ENCODE measurements at regions not wholly inside any gene's neighbourhood (a gene's known extent, or its start where the extent isn't known, plus 50 kb on each side); places are given as distances from the start of the nearest gene placed in this dataset.

DNA sequence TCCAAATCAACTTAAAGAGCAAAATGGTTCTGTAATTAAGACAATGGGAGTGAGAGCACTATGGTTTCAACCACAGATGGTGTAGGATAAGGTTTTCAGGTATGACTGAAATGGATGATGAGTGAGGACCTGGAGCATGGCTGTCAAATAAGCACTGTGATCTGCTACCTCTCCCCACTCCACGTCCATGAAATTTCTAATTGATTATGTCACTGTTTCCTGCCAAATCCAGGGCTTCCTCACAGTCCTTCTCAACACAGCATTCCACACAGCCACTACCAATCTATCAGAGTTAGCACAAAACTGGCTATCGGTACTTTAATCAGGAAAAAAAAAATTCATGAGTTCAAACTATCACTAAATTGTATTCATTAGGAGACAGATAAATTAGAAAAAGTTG lies 420.4 kb upstream of the WWC1 start:
- intact Hi-C loops (cut with micrococcal nuclease) = no loop called here

GRCh38 chr5:167872791-167873190 lies 418.7 kb upstream of the WWC1 start:
- no peaks in the 10 kb centered on the region for H3K4me1 ChIP-seq (ENCODE audit: control insufficient read depth, insufficient read depth, low read length)
- Mint-ChIP-seq H3K27me3 (ENCODE audit: low read depth in 2 of 2) (no peaks in the 10 kb centered on the region), H3K4me1 (no peaks in the 10 kb centered on the region), H3K27ac (no peak overlapping the region), H3K4me3 (no peak overlapping the region), H3K36me3 (no peaks in the 10 kb centered on the region), H3K9me3 (peaks cover 13 to 15% of the 10 kb centered on the region in 2 donors)
- ATAC-seq (no peak), DNase-seq (no peak)
- H3K27ac ChIP-seq (ENCODE audit: low read length) = no peak overlapping the region
- 83% methylated on average over 2 of the region's 2 CpGs for WGBS (ENCODE audit: insufficient coverage)
- TF ChIP-seq, protein P1, sequence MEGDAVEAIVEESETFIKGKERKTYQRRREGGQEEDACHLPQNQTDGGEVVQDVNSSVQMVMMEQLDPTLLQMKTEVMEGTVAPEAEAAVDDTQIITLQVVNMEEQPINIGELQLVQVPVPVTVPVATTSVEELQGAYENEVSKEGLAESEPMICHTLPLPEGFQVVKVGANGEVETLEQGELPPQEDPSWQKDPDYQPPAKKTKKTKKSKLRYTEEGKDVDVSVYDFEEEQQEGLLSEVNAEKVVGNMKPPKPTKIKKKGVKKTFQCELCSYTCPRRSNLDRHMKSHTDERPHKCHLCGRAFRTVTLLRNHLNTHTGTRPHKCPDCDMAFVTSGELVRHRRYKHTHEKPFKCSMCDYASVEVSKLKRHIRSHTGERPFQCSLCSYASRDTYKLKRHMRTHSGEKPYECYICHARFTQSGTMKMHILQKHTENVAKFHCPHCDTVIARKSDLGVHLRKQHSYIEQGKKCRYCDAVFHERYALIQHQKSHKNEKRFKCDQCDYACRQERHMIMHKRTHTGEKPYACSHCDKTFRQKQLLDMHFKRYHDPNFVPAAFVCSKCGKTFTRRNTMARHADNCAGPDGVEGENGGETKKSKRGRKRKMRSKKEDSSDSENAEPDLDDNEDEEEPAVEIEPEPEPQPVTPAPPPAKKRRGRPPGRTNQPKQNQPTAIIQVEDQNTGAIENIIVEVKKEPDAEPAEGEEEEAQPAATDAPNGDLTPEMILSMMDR (IDR thresholded peaks at IDR 0.05) = no peak
- H3K9me3 ChIP-seq (ENCODE audit: control insufficient read depth, insufficient read depth, low read length) = no peaks in the 10 kb centered on the region
- intact Hi-C loops (cut with micrococcal nuclease) = no loop called here
- no peaks in the 10 kb centered on the region for H3K36me3 ChIP-seq (ENCODE audit: control insufficient read depth, insufficient read depth, low read length)
- no peaks in the 10 kb centered on the region for H3K27me3 ChIP-seq (ENCODE audit: control insufficient read depth, insufficient read depth, low read length)
- no peak overlapping the region for H3K4me3 ChIP-seq (ENCODE audit: low read length)

More for the DNA sequence above, 420.4 kb upstream of the WWC1 start:
- H3K4me3 ChIP-seq (ENCODE audit: low read length) = no peak overlapping the region
- TF ChIP-seq, protein P1 (IDR thresholded peaks at IDR 0.05) = no peak
- Mint-ChIP-seq H3K4me1 (no peaks in the 10 kb centered on the region), H3K27me3 (ENCODE audit: low read depth in 2 of 2) (no peaks in the 10 kb centered on the region), H3K27ac (no peak overlapping the region), H3K9me3 (peaks cover 12 to 13% of the 10 kb centered on the region in 2 donors), H3K36me3 (no peaks in the 10 kb centered on the region), H3K4me3 (no peak overlapping the region)
- H3K9me3 ChIP-seq (ENCODE audit: control insufficient read depth, insufficient read depth, low read length) = no peaks in the 10 kb centered on the region
- no peak for DNase-seq
- no peak for ATAC-seq
- 69% methylated on average over 1 of the region's 2 CpGs for WGBS (ENCODE audit: insufficient coverage)
- H3K4me1 ChIP-seq (ENCODE audit: control insufficient read depth, insufficient read depth, low read length) = no peaks in the 10 kb centered on the region
- H3K27ac ChIP-seq (ENCODE audit: low read length) = no peak overlapping the region
- H3K27me3 ChIP-seq (ENCODE audit: control insufficient read depth, insufficient read depth, low read length) = no peaks in the 10 kb centered on the region
- H3K36me3 ChIP-seq (ENCODE audit: control insufficient read depth, insufficient read depth, low read length) = no peaks in the 10 kb centered on the region

- Histone ChIP-seq H3K4me3 (ENCODE audit: low read length) (no peak overlapping the region), H3K4me1 (ENCODE audit: control insufficient read depth, insufficient read depth, low read length) (no peaks in the 10 kb centered on the region), H3K9me3 (ENCODE audit: control insufficient read depth, insufficient read depth, low read length) (no peaks in the 10 kb centered on the region), H3K27ac (ENCODE audit: low read length) (no peak overlapping the region), H3K36me3 (ENCODE audit: control insufficient read depth, insufficient read depth, low read length) (no peaks in the 10 kb centered on the region), H3K27me3 (ENCODE audit: control insufficient read depth, insufficient read depth, low read length) (no peaks in the 10 kb centered on the region)
- no peaks in the 10 kb centered on the region for H3K36me3 Mint-ChIP-seq
- no peak overlapping the region for H3K27ac Mint-ChIP-seq
- WGBS (ENCODE audit: insufficient coverage) = 100% methylated on average over 2 of the region's 5 CpGs
- intact Hi-C loops (cut with micrococcal nuclease) = no loop called here
- no peaks in the 10 kb centered on the region for H3K27me3 Mint-ChIP-seq (ENCODE audit: low read depth in 2 of 2)
- H3K9me3 Mint-ChIP-seq = peaks cover 10 to 14% of the 10 kb centered on the region in 2 donors
- no peaks in the 10 kb centered on the region for H3K4me1 Mint-ChIP-seq
- ATAC-seq = no peak
- no peak overlapping the region for H3K4me3 Mint-ChIP-seq
- DNase-seq = no peak
- TF ChIP-seq, protein P1 (IDR thresholded peaks at IDR 0.05) = no peak
Observed at GRCh38 chr5:167877114-167877722, 414.2 kb upstream of the WWC1 start.

DNA sequence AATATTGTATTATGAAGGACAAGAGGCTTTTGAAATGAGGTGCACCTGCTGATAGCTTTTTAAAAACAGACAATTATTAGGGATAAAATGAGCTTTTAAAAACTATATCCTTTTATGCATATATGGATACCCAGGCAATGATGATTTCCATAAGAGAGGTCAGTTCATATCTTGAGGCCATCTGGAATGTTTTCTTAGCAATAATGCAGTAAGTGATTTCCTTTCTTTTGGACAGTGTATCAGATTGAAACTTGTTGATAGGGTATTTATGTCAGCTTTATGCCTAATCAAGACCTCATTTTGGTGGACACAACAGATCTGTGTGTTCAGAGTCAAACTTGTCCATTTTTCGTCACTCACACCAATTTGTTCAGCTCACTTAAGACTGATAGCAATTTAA lies 413.5 kb upstream of the WWC1 start:
- DNase-seq (no peak), ATAC-seq (no peak)
- WGBS (ENCODE audit: insufficient coverage) = 73% methylated on average over 1 of the region's 1 CpG
- no peaks in the 10 kb centered on the region for H3K27me3 Mint-ChIP-seq (ENCODE audit: low read depth in 2 of 2)
- TF ChIP-seq, protein P1 (IDR thresholded peaks at IDR 0.05) = no peak
- Histone ChIP-seq H3K4me3 (ENCODE audit: low read length) (no peak overlapping the region), H3K9me3 (ENCODE audit: control insufficient read depth, insufficient read depth, low read length) (no peaks in the 10 kb centered on the region), H3K27me3 (ENCODE audit: control insufficient read depth, insufficient read depth, low read length) (no peaks in the 10 kb centered on the region), H3K27ac (ENCODE audit: low read length) (no peak overlapping the region), H3K4me1 (ENCODE audit: control insufficient read depth, insufficient read depth, low read length) (no peaks in the 10 kb centered on the region), H3K36me3 (ENCODE audit: control insufficient read depth, insufficient read depth, low read length) (no peaks in the 10 kb centered on the region)
- H3K4me1 Mint-ChIP-seq = no peaks in the 10 kb centered on the region
- intact Hi-C loops (cut with micrococcal nuclease) = no loop called here
- peaks cover 8 to 15% of the 10 kb centered on the region in 2 donors for H3K9me3 Mint-ChIP-seq
- no peak overlapping the region for H3K27ac Mint-ChIP-seq
- H3K4me3 Mint-ChIP-seq = no peak overlapping the region
- H3K36me3 Mint-ChIP-seq = no peaks in the 10 kb centered on the region

Measured in natural killer cell (primary cell).